ENCODE measurements at regions not wholly inside any gene's neighbourhood (a gene's known extent, or its start where the extent isn't known, plus 50 kb on each side); places are given as distances from the start of the nearest gene placed in this dataset.
"Not testable (repeated sequence)": the region's sequence is repeated elsewhere in the genome, so short reads cannot be mapped to it uniquely, and the experiment has no call there.

GRCh38 chr2:156944871-156945270 is 312.6 kb upstream of the GALNT5 start:
- DNase-seq, result no peak

- DNase-seq, result no peak
Measured at GRCh38 chr2:156947261-156947660, 310.2 kb upstream of the GALNT5 start.

- DNase-seq, result no peak
Measured at GRCh38 chr2:156955701-156956100, 301.8 kb upstream of the GALNT5 start.

- no peak for DNase-seq
Measured at GRCh38 chr2:156956161-156956560, 301.3 kb upstream of the GALNT5 start.

GRCh38 chr2:156958374-156958773 is 299.1 kb upstream of the GALNT5 start:
- DNase-seq, result no peak

GRCh38 chr2:156959481-156959880 is 298.0 kb upstream of the GALNT5 start:
- DNase-seq, result no peak

- DNase-seq, result no peak
Measured at GRCh38 chr2:156982615-156983014, 274.9 kb upstream of the GALNT5 start.

- DNase-seq, result no peak
Measured at GRCh38 chr2:156986339-156986988, 271.0 kb upstream of the GALNT5 start.

GRCh38 chr2:156999661-157000060 is 257.8 kb upstream of the GALNT5 start:
- DNase-seq, result no peak

- DNase-seq, result no peak
Measured at GRCh38 chr2:157004789-157005188, 252.7 kb upstream of the GALNT5 start.

GRCh38 chr2:157015015-157015575 is 242.4 kb upstream of the GALNT5 start:
- DNase-seq, result no peak

- DNase-seq, result not testable (repeated sequence)
Measured at GRCh38 chr2:157023264-157023663, 234.2 kb upstream of the GALNT5 start.

GRCh38 chr2:157024129-157024528 is 233.4 kb upstream of the GALNT5 start:
- no peak for DNase-seq

- DNase-seq, result no peak
Measured at GRCh38 chr2:157032017-157032416, 225.5 kb upstream of the GALNT5 start.

GRCh38 chr2:157036726-157037125 is 220.8 kb upstream of the GALNT5 start:
- DNase-seq, result no peak

- no peak for DNase-seq
Measured at GRCh38 chr2:157043786-157044185, 213.7 kb upstream of the GALNT5 start.

- no peak for DNase-seq
Measured at GRCh38 chr2:157046396-157046795, 211.1 kb upstream of the GALNT5 start.

GRCh38 chr2:157052685-157053224 is 204.8 kb upstream of the GALNT5 start:
- DNase-seq, result no peak

- no peak for DNase-seq
Measured at GRCh38 chr2:157053876-157054275, 203.6 kb upstream of the GALNT5 start.

GRCh38 chr2:157055660-157056199 is 201.8 kb upstream of the GALNT5 start:
- DNase-seq, result no peak

GRCh38 chr2:157056200-157056676 is 201.3 kb upstream of the GALNT5 start:
- DNase-seq, result no peak

GRCh38 chr2:157058161-157058560 is 199.3 kb upstream of the GALNT5 start:
- DNase-seq, result no peak

GRCh38 chr2:157059036-157059435 is 198.5 kb upstream of the GALNT5 start:
- no peak for DNase-seq

GRCh38 chr2:157061799-157062198 is 195.7 kb upstream of the GALNT5 start:
- no peak for DNase-seq
